DND-41 (cell line): ENCODE measurements at regions not wholly inside any gene's neighbourhood (a gene's known extent, or its start where the extent isn't known, plus 50 kb on each side); places are given as distances from the start of the nearest gene placed in this dataset.

Experiments used
- CTCF ChIP-seq: IDR thresholded peaks from 2 replicates; pipeline ENCODE4 v1.5.1; 2012; ENCODE audit warnings: borderline replicate concordance, low read length, moderate library complexity, mild to moderate bottlenecking; ENCODE audit not compliant: poor library complexity, severe bottlenecking; ENCODE audit errors: extremely low read depth
- EZH2 ChIP-seq: IDR thresholded peaks from 3 replicates; pipeline ENCODE4 v1.6.1; 2012; ENCODE audit warnings: borderline replicate concordance, low read depth, mild to moderate bottlenecking, moderate library complexity, low read length, inconsistent platforms; ENCODE audit not compliant: severe bottlenecking

- TF ChIP-seq CTCF (no peak), EZH2 (no peak)
These were observed 114.3 kb upstream of the FMN2 start for GRCh38 chr1:239977416-239977815.
